Naive thymus-derived CD8-positive, alpha-beta T cell (primary cell): ENCODE measurements at regions not wholly inside any gene's neighbourhood (a gene's known extent, or its start where the extent isn't known, plus 50 kb on each side); places are given as distances from the start of the nearest gene placed in this dataset.

Source experiments
- ATAC-seq, 2 donors: fragments of 150-1000 bp; cut with Tn5 transposase in 1 of 2; sonication (Bioruptor Pico), chemical (Tn5 transposase) in 1 of 2; 1 replicate in 1 of 2; 2 replicates in 1 of 2; pipeline ENCODE4 v1.10.0; 2021; ENCODE audit warnings: mild to moderate bottlenecking in 2 of 2, moderate library complexity in 2 of 2
- POLR2A ChIA-PET: fragments of 350-600 bp; sonication (Branson Sonifier 250); formaldehyde crosslinking; loops from one replicate; lab custom pipeline; 2021; ENCODE audit warnings: antibody characterized with exemption; lab: Charles Lee
- DNase-seq, 10 donors: peaks; one replicate each; pipeline versions ENCODE4 v3.0.0 to v3.0.0-alpha.2; 2020 to 2022
- H3K27ac Mint-ChIP-seq, 10 donors: one replicate each; pipeline ENCODE4 v1.8.0; 2020 to 2022; ENCODE audit warnings: mild to moderate bottlenecking in 10 of 10, mixed read lengths in 10 of 10, moderate library complexity in 4 of 10, inconsistent platforms in 1 of 10
- H3K27me3 Mint-ChIP-seq, 5 donors: one replicate each; pipeline ENCODE4 v1.8.0; 2021 to 2022; ENCODE audit warnings: mixed read lengths in 5 of 5
- H3K36me3 Mint-ChIP-seq, 3 donors: one replicate each; pipeline ENCODE4 v1.8.0; 2020 to 2022; ENCODE audit warnings: mixed read lengths in 3 of 3, mild to moderate bottlenecking in 2 of 3, inconsistent platforms in 1 of 3
- H3K4me1 Mint-ChIP-seq, 4 donors: one replicate each; pipeline ENCODE4 v1.8.0; 2021 to 2022; ENCODE audit warnings: mixed read lengths in 4 of 4
- H3K4me3 Mint-ChIP-seq, 10 donors: one replicate each; pipeline ENCODE4 v1.8.0; 2020 to 2022; ENCODE audit warnings: mild to moderate bottlenecking in 10 of 10, mixed read lengths in 10 of 10, moderate library complexity in 6 of 10, inconsistent platforms in 1 of 10
- H3K9me3 Mint-ChIP-seq, 9 donors: one replicate each; pipeline ENCODE4 v1.8.0; 2020 to 2022; ENCODE audit warnings: mixed read lengths in 9 of 9, mild to moderate bottlenecking in 3 of 9, inconsistent platforms in 1 of 9, moderate library complexity in 1 of 9

DNA sequence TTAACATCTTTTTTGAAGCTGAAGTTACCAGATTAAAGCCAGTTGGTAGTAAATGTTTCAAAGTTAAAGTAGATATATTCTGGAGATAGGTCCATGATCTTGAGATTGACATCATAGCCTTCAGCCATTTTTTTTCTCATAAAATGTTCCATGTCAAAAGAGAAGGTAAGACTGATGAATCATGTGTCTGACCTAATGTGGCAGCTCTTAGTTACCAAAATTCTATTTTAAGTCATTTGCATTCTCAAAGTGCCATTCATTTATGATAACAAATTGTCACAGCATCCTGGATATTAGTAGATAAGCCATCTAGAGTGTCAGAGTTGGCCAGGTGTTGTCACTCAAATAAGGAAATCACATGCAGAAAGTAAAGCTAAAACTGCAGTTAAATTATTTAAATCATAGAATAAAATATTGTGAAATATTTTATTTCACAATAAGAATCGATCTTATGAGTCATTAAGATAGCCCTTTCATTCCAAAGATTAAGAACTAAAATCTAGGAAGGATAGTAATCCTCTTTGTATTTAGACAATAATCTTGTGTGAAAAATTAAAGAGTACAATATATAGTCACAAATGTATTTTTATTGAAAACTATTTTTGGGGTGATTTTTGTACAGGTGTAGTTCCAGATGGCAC is 65.7 kb upstream of the ADAD1 start:
- POLR2A ChIA-PET, result no interaction called here
- Mint-ChIP-seq H3K27me3 (no peaks in the 10 kb centered on the region), H3K27ac (no peak overlapping the region), H3K9me3 (no peaks in the 10 kb centered on the region), H3K4me3 (no peak overlapping the region), H3K4me1 (peaks cover 0 to 1% (median 0%) of the 10 kb centered on the region in 4 donors), H3K36me3 (peaks cover 8 to 80% (median 16%) of the 10 kb centered on the region in 3 donors)
- ATAC-seq, result no peak
- DNase-seq, result no peak

- Mint-ChIP-seq H3K9me3 (no peaks in the 10 kb centered on the region), H3K27me3 (no peaks in the 10 kb centered on the region), H3K4me1 (peaks cover 4 to 6% (median 5%) of the 10 kb centered on the region in 4 donors), H3K36me3 (peaks cover 0 to 75% (median 30%) of the 10 kb centered on the region in 3 donors), H3K27ac (peak overlapping the region in 1 of 10 donors; percentile 15), H3K4me3 (no peak overlapping the region)
- POLR2A ChIA-PET, result no interaction called here
- no peak for ATAC-seq
- no peak for DNase-seq
Measured at GRCh38 chr4:122326908-122327307, 51.9 kb upstream of the ADAD1 start.

DNA sequence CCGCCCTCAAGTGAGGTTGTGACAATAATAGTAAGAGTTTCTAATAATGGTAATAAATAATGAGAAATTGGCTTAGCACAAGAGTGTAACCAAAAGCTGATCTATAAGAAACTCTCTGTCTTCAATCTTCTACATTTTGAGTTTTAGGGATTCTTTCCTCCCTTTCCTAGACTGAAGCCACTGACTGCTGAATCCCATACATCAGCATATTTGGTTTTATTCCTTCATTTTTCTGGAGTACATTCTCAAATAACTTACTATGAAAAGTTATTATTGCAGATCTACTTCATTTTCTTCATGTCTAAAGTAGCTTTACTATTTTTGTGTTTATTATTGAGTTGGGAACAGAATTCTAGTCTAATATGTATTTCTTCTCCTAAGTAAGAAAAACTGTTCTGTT is 49.9 kb upstream of the ADAD1 start:
- no peak overlapping the region for H3K4me3 Mint-ChIP-seq
- no peaks in the 10 kb centered on the region for H3K27me3 Mint-ChIP-seq
- H3K36me3 Mint-ChIP-seq, result peaks cover 0 to 65% (median 36%) of the 10 kb centered on the region in 3 donors
- POLR2A ChIA-PET, result no interaction called here
- no peak for ATAC-seq
- H3K9me3 Mint-ChIP-seq, result no peaks in the 10 kb centered on the region
- peak overlapping the region in 1 of 10 donors; percentile 4 for H3K27ac Mint-ChIP-seq
- no peak for DNase-seq
- peaks cover 0 to 2% (median 2%) of the 10 kb centered on the region in 4 donors for H3K4me1 Mint-ChIP-seq
